Stomach (tissue), 8 donors: ENCODE measurements at regions not wholly inside any gene's neighbourhood (a gene's known extent, or its start where the extent isn't known, plus 50 kb on each side); places are given as distances from the start of the nearest gene placed in this dataset.
"Not testable (repeated sequence)": the region's sequence is repeated elsewhere in the genome, so short reads cannot be mapped to it uniquely, and the experiment has no call there.

Experiments
- DNase-seq, 2 donors: peaks; one replicate each; pipeline versions ENCODE4 v3.0.0 to v3.0.0-alpha.2; 2013 to 2019
- H3K27ac ChIP-seq, 5 donors: fragments of 200-600 bp in 4 of 5; sonication (generic) in 4 of 5; one replicate each; pipeline ENCODE4 v1.5.1; 2013 to 2019; ENCODE audit warnings: mild to moderate bottlenecking in 1 of 5, moderate library complexity in 1 of 5
- H3K27me3 ChIP-seq, 3 donors: fragments of 200-600 bp; sonication (generic); one replicate each; pipeline ENCODE4 v1.5.1; 2017 to 2019; ENCODE audit warnings: mixed run types in 1 of 3
- H3K36me3 ChIP-seq, 4 donors: fragments of 200-600 bp; sonication (generic); 1 replicate in 3 of 4; 2 replicates in 1 of 4; pipeline ENCODE4 v1.5.1; 2016 to 2019
- H3K4me1 ChIP-seq, 4 donors: fragments of 200-600 bp; sonication (generic); one replicate each; pipeline ENCODE4 v1.5.1; 2016 to 2019
- H3K4me3 ChIP-seq, 4 donors: fragments of 200-600 bp; sonication (generic) in 3 of 4; one replicate each; pipeline ENCODE4 v1.5.1; 2016 to 2019; ENCODE audit warnings: mild to moderate bottlenecking in 1 of 4
- H3K9me3 ChIP-seq, 4 donors: fragments of 200-600 bp; sonication (generic); one replicate each; pipeline ENCODE4 v1.5.1; 2016 to 2019
- EP300 ChIP-seq: sonication (generic); formaldehyde crosslinking; IDR thresholded peaks from one replicate; pipeline ENCODE4 v1.6.1; 2017; ENCODE audit warnings: antibody characterized with exemption
- POLR2A ChIP-seq, 4 donors: fragments of 450-650 bp; IDR thresholded peaks; one replicate each; pipeline ENCODE4 v1.6.1; 2016; ENCODE audit warnings: antibody characterized with exemption in 4 of 4, control low read depth in 2 of 4, mild to moderate bottlenecking in 1 of 4, moderate library complexity in 1 of 4
- POLR2AphosphoS5 ChIP-seq, 3 donors: sonication (generic); formaldehyde crosslinking; IDR thresholded peaks; one replicate each; pipeline ENCODE4 v1.6.1; 2016; ENCODE audit warnings: antibody characterized with exemption in 3 of 3
- WGBS, 5 donors: extraction: QIAGEN DNeasy Blood & Tissue Kit in 3 of 5; methylation state at CpG; one replicate each; pipeline versions ENCODE4 v1.1.5 to v1.1.7; 2013 to 2018; 5-methylcytosine and 5-hydroxymethylcytosine counted together
- intact Hi-C: fragments of 100-400 bp; cut with DNase I; formaldehyde crosslinking; loops from one replicate; pipeline ENCODE4 v1.15.1; 2023; ENCODE audit warnings: low total_unique reads
- TF ChIP-seq, protein P1 (sequence below), 7 experiments: fragments of 450-650 bp in 4 of 7; fragments of 200-600 bp in 3 of 7; sonication (generic) in 3 of 7; IDR thresholded peaks; one replicate each; pipeline ENCODE4 v1.5.1; 2016 to 2019; ENCODE audit warnings: antibody characterized with exemption in 7 of 7, control low read depth in 2 of 7, mild to moderate bottlenecking in 1 of 7
- donor health status: healthy with polysubstance abuse.
- donor health status: Bipolar disorder and iron deficiency.
- donor health status: healthy.

DNA sequence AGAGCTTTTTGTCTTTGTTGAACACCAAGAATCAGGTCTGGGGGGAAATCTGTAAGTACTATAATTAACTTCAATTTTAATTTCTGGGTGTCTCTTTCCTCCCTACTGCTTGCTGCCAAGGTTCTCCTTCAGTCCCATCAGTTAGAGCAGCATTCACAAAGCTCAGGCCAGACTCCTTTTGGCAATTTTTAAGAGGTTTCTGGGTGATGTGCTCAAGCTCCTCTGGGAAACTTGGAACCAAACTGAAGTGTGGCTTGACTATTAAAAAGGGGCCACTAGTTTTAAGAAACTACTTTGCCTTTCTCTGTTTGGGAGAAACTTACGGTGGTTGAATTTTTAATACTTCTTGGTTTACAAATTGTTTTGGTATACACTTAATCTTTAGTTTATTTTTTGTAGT lies 227.7 kb upstream of the SOX2 start:
- TF ChIP-seq POLR2A (IDR thresholded peaks at IDR 0.05): no peak
- no peak for TF ChIP-seq EP300
- TF ChIP-seq, protein P1, sequence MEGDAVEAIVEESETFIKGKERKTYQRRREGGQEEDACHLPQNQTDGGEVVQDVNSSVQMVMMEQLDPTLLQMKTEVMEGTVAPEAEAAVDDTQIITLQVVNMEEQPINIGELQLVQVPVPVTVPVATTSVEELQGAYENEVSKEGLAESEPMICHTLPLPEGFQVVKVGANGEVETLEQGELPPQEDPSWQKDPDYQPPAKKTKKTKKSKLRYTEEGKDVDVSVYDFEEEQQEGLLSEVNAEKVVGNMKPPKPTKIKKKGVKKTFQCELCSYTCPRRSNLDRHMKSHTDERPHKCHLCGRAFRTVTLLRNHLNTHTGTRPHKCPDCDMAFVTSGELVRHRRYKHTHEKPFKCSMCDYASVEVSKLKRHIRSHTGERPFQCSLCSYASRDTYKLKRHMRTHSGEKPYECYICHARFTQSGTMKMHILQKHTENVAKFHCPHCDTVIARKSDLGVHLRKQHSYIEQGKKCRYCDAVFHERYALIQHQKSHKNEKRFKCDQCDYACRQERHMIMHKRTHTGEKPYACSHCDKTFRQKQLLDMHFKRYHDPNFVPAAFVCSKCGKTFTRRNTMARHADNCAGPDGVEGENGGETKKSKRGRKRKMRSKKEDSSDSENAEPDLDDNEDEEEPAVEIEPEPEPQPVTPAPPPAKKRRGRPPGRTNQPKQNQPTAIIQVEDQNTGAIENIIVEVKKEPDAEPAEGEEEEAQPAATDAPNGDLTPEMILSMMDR (IDR thresholded peaks at IDR 0.05): no peak
- TF ChIP-seq POLR2AphosphoS5 (IDR thresholded peaks at IDR 0.05): no peak
- no peak for DNase-seq
- Histone ChIP-seq H3K4me1 (peaks cover 0 to 7% (median 0%) of the 10 kb centered on the region in 4 donors), H3K27ac (no peak overlapping the region), H3K36me3 (no peaks in the 10 kb centered on the region), H3K27me3 (no peaks in the 10 kb centered on the region), H3K9me3 (no peaks in the 10 kb centered on the region), H3K4me3 (no peak overlapping the region)
- intact Hi-C loops: no loop called here
- 68 to 93% (median 77%) methylated on average over 1 of the region's 1 CpG for WGBS, 5 donors

GRCh38 chr3:181475146-181475545 lies 236.6 kb upstream of the SOX2 start:
- WGBS, 5 donors: 69 to 91% (median 81%) methylated on average over 1 of the region's 1 CpG

DNA sequence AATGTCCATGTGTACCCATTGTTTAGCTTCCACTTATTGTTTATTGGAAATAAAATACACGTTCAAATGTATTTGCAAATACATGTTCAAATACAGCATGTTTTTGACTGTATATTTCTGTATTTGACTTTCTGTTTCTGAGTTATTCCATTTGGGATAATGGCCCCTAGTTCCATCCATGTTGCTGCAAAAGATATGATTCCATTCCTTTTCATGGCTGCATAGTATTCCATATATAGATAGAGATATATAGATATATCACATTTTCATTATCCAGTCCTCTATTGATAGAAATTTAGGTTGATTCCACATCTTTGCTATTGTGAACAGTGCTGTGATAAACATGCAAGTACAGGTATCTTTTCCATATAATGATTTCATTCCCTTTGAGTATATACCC lies 241.4 kb upstream of the SOX2 start:
- intact Hi-C loops: no loop called here

More at GRCh38 chr3:181475146-181475545, 236.6 kb upstream of the SOX2 start:
- H3K4me3 ChIP-seq, H3K4me1 ChIP-seq, DNase-seq, H3K27ac ChIP-seq, H3K36me3 ChIP-seq, H3K27me3 ChIP-seq, intact Hi-C loops: not testable (repeated sequence)
- H3K9me3 ChIP-seq: peaks cover 0 to 75% (median 27%) of the 10 kb centered on the region in 4 donors

DNA sequence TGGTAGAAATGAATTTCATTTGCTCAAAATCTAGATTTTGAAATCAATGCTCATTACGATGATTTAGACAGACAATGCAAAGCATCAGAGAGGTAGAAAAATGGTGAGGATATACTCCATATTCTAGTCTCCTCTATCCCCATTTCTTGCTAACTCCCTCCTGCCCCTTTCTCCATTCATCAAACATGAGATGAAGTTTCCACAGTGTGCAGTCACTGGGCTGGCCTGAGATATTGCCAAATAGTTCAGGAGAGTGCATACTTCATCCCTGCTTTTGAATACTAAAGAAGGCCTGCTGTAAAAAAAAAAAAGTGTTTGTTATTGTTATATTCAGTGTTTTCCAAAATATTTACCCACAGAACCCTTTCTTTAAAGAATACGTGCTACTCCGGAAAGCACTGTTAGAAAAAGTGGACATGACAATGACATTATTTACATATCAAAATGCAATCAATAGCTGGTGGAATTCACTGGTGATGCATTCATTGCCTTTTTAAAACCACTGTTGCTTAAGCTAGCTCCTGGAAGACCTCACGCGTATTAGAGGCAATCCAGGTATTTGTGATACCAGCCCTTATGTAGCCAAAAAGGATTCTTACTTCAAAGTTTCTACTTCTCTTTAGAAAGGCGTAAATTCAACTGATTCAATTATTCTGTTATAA lies 247.6 kb upstream of the SOX2 start:
- no peaks in the 10 kb centered on the region for H3K4me1 ChIP-seq
- H3K27ac ChIP-seq: no peak overlapping the region
- H3K9me3 ChIP-seq: no peaks in the 10 kb centered on the region
- no peak for DNase-seq
- H3K36me3 ChIP-seq: no peaks in the 10 kb centered on the region
- TF ChIP-seq POLR2AphosphoS5 (IDR thresholded peaks at IDR 0.05) (no peak), POLR2A (IDR thresholded peaks at IDR 0.05) (no peak), EP300 (no peak)
- TF ChIP-seq, protein P1 (IDR thresholded peaks at IDR 0.05): no peak
- 78 to 91% (median 82%) methylated on average over 6 of the region's 6 CpGs for WGBS, 5 donors
- H3K4me3 ChIP-seq: no peak overlapping the region
- intact Hi-C loops: no loop called here
- no peaks in the 10 kb centered on the region for H3K27me3 ChIP-seq

More for the DNA sequence above, 241.4 kb upstream of the SOX2 start:
- 87 to 98% (median 95%) methylated on average over 1 of the region's 1 CpG for WGBS, 5 donors
- no peak overlapping the region for H3K4me3 ChIP-seq
- H3K4me1 ChIP-seq: no peaks in the 10 kb centered on the region
- TF ChIP-seq POLR2AphosphoS5 (IDR thresholded peaks at IDR 0.05) (no peak), POLR2A (IDR thresholded peaks at IDR 0.05) (no peak)
- TF ChIP-seq, protein P1 (IDR thresholded peaks at IDR 0.05): no peak
- H3K36me3 ChIP-seq: no peaks in the 10 kb centered on the region
- no peak for DNase-seq
- peaks cover 0 to 46% (median 14%) of the 10 kb centered on the region in 4 donors for H3K9me3 ChIP-seq
- H3K27me3 ChIP-seq: no peaks in the 10 kb centered on the region
- no peak overlapping the region for H3K27ac ChIP-seq

DNA sequence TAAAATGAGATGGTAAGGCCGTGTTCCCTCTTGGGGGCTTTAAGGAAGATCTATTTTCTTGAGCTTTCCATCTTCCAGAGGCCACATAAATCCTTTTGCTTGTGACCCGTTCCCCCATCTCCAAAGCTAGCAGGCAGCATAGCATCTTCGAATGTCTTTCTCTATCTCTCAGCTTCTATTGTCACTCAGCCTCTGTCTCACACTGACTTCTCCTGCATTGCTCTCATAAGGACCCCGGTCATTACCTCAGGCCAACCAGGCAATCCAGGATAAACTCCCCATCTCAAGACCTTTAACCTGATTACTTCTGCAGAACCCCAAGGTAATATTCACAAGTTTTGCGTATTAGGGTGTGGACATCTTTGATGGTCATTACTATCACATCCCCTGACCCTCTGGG lies 250.3 kb upstream of the SOX2 start:
- H3K36me3 ChIP-seq: no peaks in the 10 kb centered on the region
- TF ChIP-seq EP300 (no peak), POLR2A (IDR thresholded peaks at IDR 0.05) (no peak), POLR2AphosphoS5 (IDR thresholded peaks at IDR 0.05) (no peak)
- TF ChIP-seq, protein P1 (IDR thresholded peaks at IDR 0.05): no peak
- no peak overlapping the region for H3K4me3 ChIP-seq
- no peak overlapping the region for H3K27ac ChIP-seq
- H3K9me3 ChIP-seq: no peaks in the 10 kb centered on the region
- no peak for DNase-seq
- H3K27me3 ChIP-seq: no peaks in the 10 kb centered on the region
- intact Hi-C loops: no loop called here
- no peaks in the 10 kb centered on the region for H3K4me1 ChIP-seq
- 85 to 93% (median 92%) methylated on average over 5 of the region's 5 CpGs for WGBS, 5 donors
